ENCODE measurements at regions not wholly inside any gene's neighbourhood (a gene's known extent, or its start where the extent isn't known, plus 50 kb on each side); places are given as distances from the start of the nearest gene placed in this dataset.
"Not testable (repeated sequence)": the region's sequence is repeated elsewhere in the genome, so short reads cannot be mapped to it uniquely, and the experiment has no call there.

DNA sequence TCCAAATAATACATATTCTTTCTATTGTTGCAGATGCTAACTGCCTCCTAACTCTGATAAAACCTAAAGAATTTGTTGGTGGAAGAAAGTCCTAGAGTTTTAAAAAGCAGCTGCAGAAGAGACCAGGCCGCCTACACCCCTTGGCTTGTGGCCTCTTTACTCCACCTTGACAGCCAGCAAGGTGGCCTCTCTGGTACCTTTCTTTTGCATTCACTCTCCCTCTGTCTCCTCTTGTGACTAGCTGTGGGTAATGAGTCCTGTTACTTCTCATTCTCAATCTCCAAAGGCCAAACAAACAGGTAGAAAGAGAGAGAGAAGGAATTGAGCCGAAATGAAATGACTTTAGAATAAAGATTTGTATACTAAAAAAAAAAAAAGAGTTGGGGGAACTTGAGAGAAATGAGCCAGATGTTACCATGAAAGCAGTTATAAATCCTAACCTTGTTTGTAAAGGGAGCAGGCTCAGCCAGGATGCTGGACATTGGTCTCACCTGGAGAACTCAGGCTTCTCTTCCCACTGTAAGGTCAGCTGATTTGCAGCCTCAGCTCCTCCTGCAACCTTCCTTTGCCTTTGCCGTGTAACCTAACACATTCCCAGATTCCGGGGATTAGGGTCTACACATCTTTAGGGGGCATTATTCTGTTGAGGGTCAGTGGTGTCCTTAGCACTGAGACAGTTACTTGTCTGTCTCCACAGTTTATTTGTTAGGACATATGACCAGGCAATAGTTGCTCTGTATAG is 164.1 kb upstream of the IRF2BP2 start:
- no peak overlapping the region for H3K4me3 ChIP-seq
- no peaks in the 10 kb centered on the region for H3K36me3 ChIP-seq
- no peaks in the 10 kb centered on the region for H3K9me3 ChIP-seq
- peaks cover 17% of the 10 kb centered on the region for H3K27me3 ChIP-seq
- no peak for DNase-seq

DNA sequence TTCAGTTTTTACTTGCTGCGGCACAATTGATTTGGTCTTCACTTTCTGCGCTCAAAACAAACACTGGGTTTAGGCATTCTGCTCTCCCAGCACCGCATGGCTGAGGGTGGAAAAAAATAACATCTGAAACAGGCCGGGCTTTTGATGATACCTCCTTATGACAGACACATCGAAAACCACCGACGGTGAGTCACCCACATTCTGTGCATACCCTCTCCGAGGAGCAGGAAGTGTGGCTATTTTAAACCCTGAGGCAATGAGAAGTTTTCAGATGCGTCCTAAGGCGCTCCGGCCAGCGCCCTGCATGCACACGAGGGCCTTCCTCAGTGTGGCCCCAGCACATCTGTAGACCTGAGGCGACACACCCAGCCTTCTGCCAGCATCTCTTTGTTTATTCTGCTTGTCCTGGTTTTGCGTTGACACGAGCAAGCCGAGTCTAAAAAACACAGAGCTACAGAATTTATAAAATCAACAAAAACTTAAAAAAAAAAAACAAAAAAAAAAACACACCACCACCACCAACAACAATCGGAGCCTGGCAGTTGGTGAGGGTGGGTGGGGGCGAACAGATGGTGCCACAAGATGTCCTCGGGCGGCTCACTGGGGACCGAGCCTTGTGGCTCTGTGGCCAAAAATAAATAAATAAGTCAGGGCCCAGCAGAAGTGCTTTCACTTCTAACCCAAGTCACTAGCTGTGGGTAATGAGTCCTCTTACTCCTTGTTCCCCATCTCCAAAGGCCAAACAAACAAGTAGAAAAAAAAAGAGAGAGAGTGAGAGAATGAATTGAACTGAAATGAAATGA is 162.6 kb upstream of the IRF2BP2 start:
- peak; percentile 99 for DNase-seq
- Histone ChIP-seq H3K27me3 (peaks cover 5% of the 10 kb centered on the region), H3K9me3 (no peaks in the 10 kb centered on the region), H3K36me3 (no peaks in the 10 kb centered on the region), H3K4me3 (no peak overlapping the region)

DNA sequence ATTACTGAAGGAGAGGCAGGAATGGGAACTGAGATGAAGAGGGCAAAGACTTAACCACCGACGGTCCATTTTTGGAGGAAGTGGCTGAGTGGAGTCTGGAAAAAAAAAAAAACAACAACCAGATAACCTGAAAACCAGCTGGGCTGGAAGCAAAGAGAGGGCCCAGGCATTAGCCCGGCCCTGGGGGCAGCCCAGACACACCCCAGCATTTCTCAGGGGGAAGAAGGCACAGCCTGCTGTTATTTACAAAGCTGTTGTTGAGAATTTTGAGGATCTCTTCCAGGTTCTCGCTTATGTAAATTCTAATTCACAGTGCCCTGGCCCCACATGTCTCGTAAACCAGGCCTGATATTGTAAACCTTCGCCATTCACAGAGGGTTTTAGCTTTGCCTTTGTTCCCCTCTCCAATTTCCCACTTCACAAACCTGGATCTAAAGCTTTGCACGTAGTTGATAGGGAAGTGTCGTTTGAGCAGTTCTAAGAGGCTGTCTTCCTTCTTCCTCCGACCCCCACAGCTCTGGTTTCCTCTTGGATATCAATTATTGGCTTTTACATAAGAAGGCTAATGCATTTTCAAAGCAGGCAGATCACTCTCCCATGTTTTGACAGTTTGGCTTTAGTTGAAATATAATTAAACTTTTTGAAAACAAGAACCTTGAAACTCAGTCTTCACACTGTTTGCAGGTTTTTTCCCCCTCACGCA is 161.8 kb upstream of the IRF2BP2 start:
- Histone ChIP-seq H3K9me3 (no peaks in the 10 kb centered on the region), H3K4me3 (no peak overlapping the region), H3K27me3 (peaks cover under 1% of the 10 kb centered on the region; the same call in 1 of the 2 replicates), H3K36me3 (no peaks in the 10 kb centered on the region)
- no peak for DNase-seq

DNA sequence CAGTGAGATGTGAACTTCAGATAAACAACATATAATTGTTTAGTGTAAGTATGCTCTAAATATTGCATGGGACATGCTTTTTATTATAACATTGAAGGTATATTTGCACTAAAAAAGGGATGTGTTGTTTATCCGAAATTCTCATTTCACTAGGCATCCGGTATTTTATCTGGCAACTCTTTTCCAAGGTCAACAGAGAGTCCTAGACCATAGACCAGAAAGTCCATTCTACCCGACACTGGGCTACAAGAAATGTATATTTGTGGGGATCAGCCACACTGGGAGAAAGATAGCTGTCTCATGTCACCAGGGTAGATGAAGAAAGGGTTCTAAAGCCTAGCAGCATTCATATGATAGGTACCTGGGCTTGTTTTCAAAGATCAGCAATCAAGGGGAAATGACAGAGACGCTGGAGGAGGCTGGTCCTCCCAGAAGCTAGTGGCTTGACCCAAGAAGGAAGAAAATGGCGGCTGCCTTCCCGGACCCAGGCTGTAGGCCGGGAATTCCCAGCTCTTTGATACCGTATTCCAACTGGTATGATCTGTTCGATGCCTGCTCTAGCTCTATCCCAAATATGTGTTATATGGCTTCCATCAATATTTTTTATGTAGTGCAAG is 161.1 kb upstream of the IRF2BP2 start:
- no peak overlapping the region for H3K4me3 ChIP-seq
- no peak for DNase-seq
- H3K27me3 ChIP-seq, result no peaks in the 10 kb centered on the region
- H3K9me3 ChIP-seq, result no peaks in the 10 kb centered on the region
- H3K36me3 ChIP-seq, result no peaks in the 10 kb centered on the region

DNA sequence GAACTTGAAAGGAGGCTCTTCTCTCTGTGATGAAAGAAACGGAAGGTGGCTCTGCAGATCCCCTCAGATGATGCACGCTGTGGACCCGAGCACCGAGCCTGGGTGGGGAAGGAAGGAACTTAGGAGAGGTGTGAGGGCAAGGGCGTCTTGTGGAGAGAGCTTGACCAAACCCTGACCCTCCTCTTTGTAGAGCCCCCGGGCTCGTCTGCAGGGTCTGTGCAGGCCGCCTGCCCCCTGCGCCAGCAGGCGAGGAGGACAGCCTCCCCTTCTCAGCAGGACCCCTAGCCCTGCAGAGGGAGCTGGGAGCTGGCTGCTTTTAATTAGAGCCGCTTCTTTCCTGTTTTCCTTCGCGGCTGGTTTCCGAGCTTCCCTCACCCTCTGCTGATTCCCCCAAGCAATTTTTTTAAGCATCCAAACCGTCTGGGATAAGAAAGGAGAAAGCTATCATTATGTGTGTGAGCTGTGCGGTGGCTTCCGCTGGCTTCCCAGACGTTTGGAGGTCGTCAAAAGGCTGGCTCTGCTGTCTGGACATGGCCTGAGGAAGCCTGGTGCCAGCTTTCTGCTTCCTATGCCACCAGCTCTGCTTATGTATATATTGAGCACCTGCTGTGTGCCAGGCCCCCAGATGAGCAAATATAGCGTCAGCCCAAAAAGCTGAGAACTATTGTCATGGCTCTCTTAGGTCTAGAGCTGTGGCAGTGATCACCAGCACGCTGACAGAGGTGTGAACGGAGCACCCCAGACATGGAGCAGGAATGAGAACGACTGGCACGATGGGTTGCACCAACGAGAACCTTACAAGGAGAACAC is 160.2 kb upstream of the IRF2BP2 start:
- no peak for DNase-seq
- no peak overlapping the region for H3K4me3 ChIP-seq
- H3K27me3 ChIP-seq, result no peaks in the 10 kb centered on the region
- H3K9me3 ChIP-seq, result no peaks in the 10 kb centered on the region
- no peaks in the 10 kb centered on the region for H3K36me3 ChIP-seq

DNA sequence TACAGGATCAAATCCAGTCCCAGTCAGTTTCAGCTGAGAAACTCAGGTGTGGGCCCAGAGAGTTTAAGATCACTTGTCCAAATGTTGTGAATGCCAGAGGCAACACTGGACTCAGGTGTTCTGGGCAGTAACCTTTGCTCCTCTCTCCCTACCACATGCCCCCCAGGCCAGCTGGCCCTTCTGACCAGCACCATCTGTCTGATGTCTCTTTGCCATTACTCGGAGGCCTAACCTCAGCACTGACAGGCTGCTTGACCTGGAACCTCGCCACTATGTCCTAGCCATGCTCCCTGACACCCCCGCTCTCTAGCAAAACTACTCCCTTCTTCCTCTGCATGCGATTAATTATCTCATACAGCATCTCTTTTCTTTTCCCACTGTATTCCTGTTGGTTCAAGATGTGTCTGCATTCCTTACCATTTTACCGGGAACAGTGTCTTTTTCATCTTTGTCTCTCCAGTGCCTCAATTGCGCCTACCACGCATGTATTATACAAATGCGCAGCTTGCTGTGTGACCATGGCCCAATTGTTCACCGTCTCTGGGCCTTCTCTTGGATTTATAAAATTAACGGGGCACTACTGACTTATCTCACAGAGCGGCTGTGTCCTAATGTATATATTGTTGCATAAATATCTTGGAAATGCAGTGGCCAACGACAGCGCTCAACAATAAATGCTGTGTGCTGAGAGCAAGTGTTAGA is 159.5 kb upstream of the IRF2BP2 start:
- H3K9me3 ChIP-seq, result no peaks in the 10 kb centered on the region
- H3K27me3 ChIP-seq, result no peaks in the 10 kb centered on the region
- no peak overlapping the region for H3K4me3 ChIP-seq
- DNase-seq, result no peak
- no peaks in the 10 kb centered on the region for H3K36me3 ChIP-seq

DNA sequence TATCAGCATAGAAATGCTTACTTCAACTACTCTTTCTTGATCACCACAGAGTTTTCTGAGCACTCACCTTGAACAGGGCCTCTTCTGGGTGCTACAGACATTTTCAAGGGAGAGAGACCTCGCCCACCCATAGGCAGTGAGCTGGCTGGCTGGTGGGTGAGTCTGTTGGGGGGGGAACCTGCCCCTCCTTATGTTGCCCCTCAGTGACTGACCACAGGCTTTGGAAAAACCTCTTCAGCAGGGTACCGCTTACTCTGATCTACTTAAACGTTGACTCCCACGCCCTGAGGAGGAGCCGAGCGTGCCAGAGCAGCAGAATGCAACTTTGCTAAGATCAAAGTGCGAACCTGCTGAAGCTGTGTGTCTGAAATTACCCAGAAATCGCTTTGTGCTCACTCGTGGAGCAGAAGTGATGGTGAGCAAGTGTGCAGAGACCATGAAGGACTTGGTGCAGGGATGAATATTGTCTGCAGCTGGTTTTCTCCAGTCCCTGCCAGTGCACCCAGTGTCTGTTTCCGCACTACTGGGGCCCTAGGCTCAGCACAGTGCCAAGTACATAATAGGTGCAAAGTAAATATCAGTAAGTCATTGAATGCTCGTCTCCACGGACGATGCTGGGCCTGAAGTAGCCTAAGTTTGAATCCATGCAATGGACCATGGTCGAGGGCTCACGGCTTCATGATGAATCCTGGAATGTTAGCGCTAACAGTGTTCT is 158.7 kb upstream of the IRF2BP2 start:
- Histone ChIP-seq H3K36me3 (no peaks in the 10 kb centered on the region), H3K27me3 (no peaks in the 10 kb centered on the region), H3K9me3 (no peaks in the 10 kb centered on the region), H3K4me3 (no peak overlapping the region)
- DNase-seq, result no peak

DNA sequence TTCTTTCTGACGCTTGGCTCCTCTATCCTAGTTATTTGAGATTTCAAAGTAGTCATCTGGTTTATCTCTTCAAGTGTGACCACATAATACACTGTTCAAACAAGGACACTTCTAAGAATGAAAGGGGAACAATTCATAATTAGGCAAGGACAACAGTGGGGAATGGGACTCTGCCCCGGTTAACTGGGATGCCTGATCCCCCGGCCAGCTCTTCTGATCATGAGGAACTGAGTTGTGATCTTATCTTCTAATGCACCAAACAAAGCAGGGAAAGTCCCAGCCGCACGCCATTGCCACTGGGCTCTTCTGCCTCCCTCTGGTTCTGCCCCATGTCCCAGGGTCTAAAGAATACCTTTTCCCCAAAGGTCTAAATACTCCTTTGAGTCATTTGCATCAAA is 158.2 kb upstream of the IRF2BP2 start:
- no peaks in the 10 kb centered on the region for H3K9me3 ChIP-seq
- no peaks in the 10 kb centered on the region for H3K36me3 ChIP-seq
- no peak for DNase-seq
- no peaks in the 10 kb centered on the region for H3K27me3 ChIP-seq
- no peak overlapping the region for H3K4me3 ChIP-seq

DNA sequence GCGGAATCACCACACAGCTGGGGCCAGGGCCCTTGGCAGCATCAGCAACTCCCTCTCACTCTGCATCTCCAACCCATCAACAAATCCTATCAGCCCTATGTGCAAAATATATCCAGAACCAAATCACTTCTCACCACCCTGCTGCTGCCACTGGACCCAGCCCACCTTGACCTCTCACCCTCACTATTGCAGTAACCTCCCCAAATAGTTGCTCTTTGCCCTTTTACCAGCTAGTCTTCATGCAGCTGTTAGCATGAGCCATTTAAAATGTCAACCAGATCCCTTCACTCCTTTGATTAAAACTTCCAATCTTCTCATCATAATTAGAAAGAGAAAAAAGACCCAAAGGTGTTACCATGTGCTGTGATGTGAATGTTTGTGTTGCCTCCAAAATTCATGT is 155.7 kb upstream of the IRF2BP2 start:
- DNase-seq, result no peak
- Histone ChIP-seq H3K4me3 (no peak overlapping the region), H3K27me3 (no peaks in the 10 kb centered on the region), H3K9me3 (no peaks in the 10 kb centered on the region), H3K36me3 (no peaks in the 10 kb centered on the region)

DNA sequence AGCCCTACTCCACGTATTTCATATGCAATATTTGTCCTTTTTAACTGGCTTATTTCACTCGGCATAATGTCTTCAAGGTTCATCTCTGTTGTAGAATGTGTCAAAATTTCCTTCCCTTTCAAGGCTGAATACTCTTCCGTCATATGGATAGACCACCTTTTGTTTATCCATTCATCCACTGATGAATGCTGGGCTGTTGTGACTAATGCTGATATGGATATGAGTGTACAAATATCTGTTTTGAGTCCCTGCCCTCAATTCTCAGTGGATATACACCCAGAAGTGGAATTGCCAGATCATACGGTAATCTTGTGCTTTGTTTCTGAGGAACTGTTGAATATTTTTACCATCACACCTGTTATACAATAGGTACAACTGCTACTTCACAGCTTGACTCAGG is 155.2 kb upstream of the IRF2BP2 start:
- H3K4me3 ChIP-seq, result no peak overlapping the region
- no peaks in the 10 kb centered on the region for H3K27me3 ChIP-seq
- no peaks in the 10 kb centered on the region for H3K9me3 ChIP-seq
- DNase-seq, result no peak
- H3K36me3 ChIP-seq, result no peaks in the 10 kb centered on the region

DNA sequence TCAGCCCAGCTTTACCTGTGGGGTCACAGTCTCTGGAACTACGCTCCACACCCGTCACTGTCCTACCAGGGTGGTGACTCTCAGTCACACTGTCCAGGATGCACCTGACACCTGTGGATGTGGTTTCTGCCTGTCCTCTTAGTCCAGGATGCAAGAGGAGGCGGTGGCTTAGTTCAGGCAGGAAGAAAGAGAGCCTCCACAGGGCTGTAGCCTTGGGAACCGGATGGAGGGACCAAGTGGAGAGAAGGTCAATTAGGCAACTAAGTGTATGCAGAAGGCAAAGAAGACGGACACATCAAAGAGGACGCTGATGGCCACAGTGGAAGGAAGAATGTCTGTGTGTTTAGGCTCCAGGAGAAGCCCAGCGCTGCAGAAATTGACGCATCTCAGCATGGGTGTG is 153.9 kb upstream of the IRF2BP2 start:
- no peak for DNase-seq
- no peaks in the 10 kb centered on the region for H3K9me3 ChIP-seq
- no peak overlapping the region for H3K4me3 ChIP-seq
- no peaks in the 10 kb centered on the region for H3K36me3 ChIP-seq
- H3K27me3 ChIP-seq, result no peaks in the 10 kb centered on the region

DNA sequence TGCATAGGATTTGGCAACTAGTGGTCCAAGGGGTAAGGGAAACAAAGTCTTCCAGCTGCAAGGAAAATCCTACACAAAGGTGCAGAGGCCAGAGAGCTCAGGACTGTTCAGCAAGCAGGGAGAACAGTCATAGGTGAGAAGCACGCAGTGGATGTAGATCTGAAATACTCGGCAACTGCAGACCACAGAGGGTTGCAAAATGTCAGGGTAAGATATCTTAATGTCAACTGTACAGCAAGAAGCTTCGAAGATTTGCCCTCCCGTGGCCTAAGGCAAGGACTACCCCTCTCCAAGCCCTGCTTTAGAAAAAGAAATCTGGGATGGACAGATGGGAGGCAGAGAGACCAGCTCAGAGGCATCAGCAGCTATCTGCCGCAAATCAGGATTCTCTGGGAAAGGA is 153.4 kb upstream of the IRF2BP2 start:
- Histone ChIP-seq H3K4me3 (no peak overlapping the region), H3K9me3 (no peaks in the 10 kb centered on the region), H3K27me3 (no peaks in the 10 kb centered on the region), H3K36me3 (no peaks in the 10 kb centered on the region)
- no peak for DNase-seq

DNA sequence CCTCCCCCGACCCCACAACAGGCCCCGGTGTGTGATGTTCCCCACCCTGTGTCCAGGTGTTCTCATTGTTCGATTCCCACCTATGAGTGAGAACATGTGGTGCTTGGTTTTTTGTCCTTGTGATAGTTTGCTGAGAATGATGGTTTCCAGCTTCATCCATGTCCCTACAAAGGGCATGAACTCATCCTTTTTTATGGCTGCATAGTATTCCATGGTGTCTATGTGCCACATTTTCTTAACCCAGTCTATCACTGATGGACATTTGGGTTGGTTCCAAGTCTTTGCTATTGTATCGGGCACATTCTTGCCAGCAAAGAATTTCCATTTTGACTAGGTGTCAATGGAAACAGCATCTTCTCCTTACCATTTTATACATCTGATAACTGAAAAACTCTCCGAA is 152.1 kb upstream of the IRF2BP2 start:
- H3K9me3 ChIP-seq, H3K27me3 ChIP-seq, H3K36me3 ChIP-seq, H3K4me3 ChIP-seq, DNase-seq: not testable (repeated sequence)

DNA sequence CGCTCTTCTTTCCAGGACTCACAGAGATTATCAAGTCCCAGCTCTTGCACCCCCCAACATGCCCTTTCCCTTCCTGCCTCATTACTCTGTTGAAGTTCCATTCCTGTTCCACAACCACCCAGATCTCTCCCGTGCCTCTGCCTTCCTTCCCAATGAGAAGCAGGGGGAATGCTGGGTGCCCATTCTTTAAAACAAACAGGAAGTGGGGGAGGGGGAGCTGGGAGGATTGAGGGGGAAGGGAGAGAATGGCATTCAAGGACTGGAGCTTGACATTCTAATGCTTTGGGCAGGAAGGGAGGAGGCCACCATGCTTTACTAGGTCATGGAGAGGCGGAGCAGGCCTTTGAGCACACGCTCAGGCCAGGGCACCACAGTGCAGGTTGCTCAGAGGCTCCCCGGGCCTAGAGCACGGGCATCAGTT is 150.3 kb upstream of the IRF2BP2 start:
- Histone ChIP-seq H3K9me3 (no peaks in the 10 kb centered on the region), H3K36me3 (no peaks in the 10 kb centered on the region), H3K27me3 (no peaks in the 10 kb centered on the region), H3K4me3 (no peak overlapping the region)
- DNase-seq, result no peak

DNA sequence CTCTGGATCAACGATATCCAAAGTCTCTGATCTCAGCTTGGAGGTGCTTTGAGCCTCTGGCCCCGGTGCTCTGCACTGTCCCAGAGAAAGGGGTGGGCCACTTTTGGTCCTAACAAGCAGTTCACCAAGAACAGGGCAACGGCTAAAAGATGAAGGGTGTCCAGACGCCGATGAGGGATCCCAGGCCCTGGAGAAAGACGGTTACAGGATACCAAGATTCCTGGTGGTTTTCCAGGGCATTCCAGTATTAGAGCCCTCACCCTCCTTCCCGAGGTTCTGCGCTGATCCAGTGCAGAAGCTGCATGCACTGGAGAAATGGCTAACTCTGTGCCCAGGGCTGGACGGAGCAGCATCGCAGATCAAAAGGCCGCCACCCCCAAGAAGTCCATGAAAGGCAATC is 149.9 kb upstream of the IRF2BP2 start:
- Histone ChIP-seq H3K4me3 (no peak overlapping the region), H3K9me3 (no peaks in the 10 kb centered on the region), H3K27me3 (no peaks in the 10 kb centered on the region), H3K36me3 (no peaks in the 10 kb centered on the region)
- no peak for DNase-seq

Measured in MG63 (cell line).